B cell (primary cell): ENCODE measurements at regions not wholly inside any gene's neighbourhood (a gene's known extent, or its start where the extent isn't known, plus 50 kb on each side); places are given as distances from the start of the nearest gene placed in this dataset.

ENCODE experiments used
- ATAC-seq: fragments of 200-7000 bp; cut with Tn5 transposase; one replicate; pipeline ENCODE4 v1.10.0; 2021; ENCODE audit warnings: low read depth, mild to moderate bottlenecking, moderate number of reproducible peaks, moderate library complexity
- CTCF ChIA-PET: fragments of 350-600 bp; sonication (Branson Sonifier 250); formaldehyde crosslinking; loops from one replicate; lab custom pipeline; 2021; ENCODE audit warnings: antibody characterized with exemption, inconsistent platforms; lab: Charles Lee
- POLR2A ChIA-PET: fragments of 350-600 bp; sonication (Branson Sonifier 250); formaldehyde crosslinking; loops from one replicate; lab custom pipeline; 2021; ENCODE audit warnings: antibody characterized with exemption; lab: Charles Lee
- DNase-seq: peaks from one replicate; pipeline ENCODE4 v3.0.0; 2013
- H2AFZ ChIP-seq: 2 replicates; pipeline ENCODE4 v1.6.1; 2012; ENCODE audit warnings: mild to moderate bottlenecking, low read depth, low read length; ENCODE audit not compliant: insufficient read depth, poor library complexity, severe bottlenecking
- H3K27ac ChIP-seq, 2 donors: 1 replicate in 1 of 2; 2 replicates in 1 of 2; pipeline ENCODE4 v1.5.1; 2012 to 2013; ENCODE audit warnings: low read length in 2 of 2, mild to moderate bottlenecking in 2 of 2, moderate library complexity in 1 of 2
- H3K27me3 ChIP-seq, 4 experiments: fragments of 200-600 bp in 1 of 4; sonication (generic) in 1 of 4; replicated peaks in 1 of 4; 1 replicate in 2 of 4; 2 replicates in 2 of 4; pipeline versions ENCODE4 v1.6.1 to v1.7.0; 2013 to 2016; ENCODE audit warnings: low read length in 3 of 4, mild to moderate bottlenecking in 2 of 4, mixed read lengths in 1 of 4, moderate library complexity in 1 of 4; ENCODE audit not compliant: insufficient read depth in 4 of 4, control insufficient read depth in 3 of 4; ENCODE audit errors: control extremely low read depth in 1 of 4
- H3K36me3 ChIP-seq, 2 experiments: replicated peaks in 1 of 2; 1 replicate in 1 of 2; 2 replicates in 1 of 2; pipeline versions ENCODE4 v1.6.1 to v1.7.1; 2013; ENCODE audit warnings: low read length in 1 of 2; ENCODE audit not compliant: insufficient read depth in 2 of 2, control insufficient read depth in 1 of 2; ENCODE audit errors: control extremely low read depth in 1 of 2, extremely low read depth in 1 of 2
- H3K4me1 ChIP-seq, 2 donors: fragments of 200-600 bp in 1 of 2; sonication (generic) in 1 of 2; 1 replicate in 1 of 2; 2 replicates in 1 of 2; pipeline versions ENCODE4 v1.5.1 to v1.6.1; 2013 to 2017; ENCODE audit warnings: low read length in 2 of 2; ENCODE audit not compliant: control insufficient read depth in 2 of 2, insufficient read depth in 2 of 2
- H3K4me2 ChIP-seq: replicated peaks from 2 replicates; pipeline ENCODE3; 2012; ENCODE audit warnings: mild to moderate bottlenecking, low read depth, low read length; ENCODE audit not compliant: poor library complexity, severe bottlenecking
- H3K4me3 ChIP-seq, 5 experiments: fragments of 200-600 bp in 1 of 5; sonication (generic) in 1 of 5; 1 replicate in 3 of 5; 2 replicates in 2 of 5; pipeline versions ENCODE4 v1.5.1 to v1.7.0; 2011 to 2016; ENCODE audit warnings: low read length in 4 of 5, mild to moderate bottlenecking in 4 of 5, low read depth in 2 of 5, control low read depth in 1 of 5, moderate library complexity in 1 of 5; ENCODE audit not compliant: insufficient read depth in 1 of 5; ENCODE audit errors: control extremely low read depth in 1 of 5, extremely low read depth in 1 of 5
- H3K79me2 ChIP-seq: fragments of 200-600 bp; sonication (generic); one replicate; pipeline ENCODE4 v1.6.0; 2016; ENCODE audit warnings: low read length; ENCODE audit not compliant: control insufficient read depth, insufficient read depth
- H3K9ac ChIP-seq: fragments of 200-600 bp; sonication (generic); 2 replicates; pipeline ENCODE4 v1.6.1; 2017; ENCODE audit warnings: mild to moderate bottlenecking, low read length, moderate library complexity
- H3K9me3 ChIP-seq, 3 donors: one replicate each; pipeline versions ENCODE4 v1.6.1 to v1.7.1; 2013; ENCODE audit warnings: low read length in 2 of 3; ENCODE audit not compliant: control insufficient read depth in 2 of 3, insufficient read depth in 1 of 3; ENCODE audit errors: control extremely low read depth in 1 of 3
- H4K20me1 ChIP-seq: 2 replicates; pipeline ENCODE4 v1.6.0; 2012; ENCODE audit warnings: mild to moderate bottlenecking, low read length; ENCODE audit not compliant: insufficient read depth, control insufficient read depth, poor library complexity, severe bottlenecking
- H3K27ac Mint-ChIP-seq: one replicate; pipeline ENCODE4 v1.8.0; 2021; ENCODE audit warnings: mixed read lengths
- H3K27me3 Mint-ChIP-seq: one replicate; pipeline ENCODE4 v1.8.0; 2021; ENCODE audit warnings: mixed read lengths
- H3K4me1 Mint-ChIP-seq: one replicate; pipeline ENCODE4 v1.8.0; 2021; ENCODE audit warnings: mixed read lengths
- H3K4me3 Mint-ChIP-seq: one replicate; pipeline ENCODE4 v1.8.0; 2021; ENCODE audit warnings: mixed read lengths
- H3K9me3 Mint-ChIP-seq: one replicate; pipeline ENCODE4 v1.8.0; 2022; ENCODE audit warnings: mixed read lengths; ENCODE audit not compliant: insufficient read depth
- EZH2 ChIP-seq: IDR thresholded peaks from 2 replicates; pipeline ENCODE4 v1.6.1; 2012; ENCODE audit warnings: borderline replicate concordance, low read depth, mild to moderate bottlenecking, moderate library complexity, low read length; ENCODE audit not compliant: insufficient read depth, poor library complexity, severe bottlenecking
- WGBS: methylation state at CpG from one replicate; pipeline ENCODE4 v1.1.5; 2013; ENCODE audit warnings: missing lambda C conversion rate; ENCODE audit not compliant: insufficient coverage; 5-methylcytosine and 5-hydroxymethylcytosine counted together
- intact Hi-C: fragments of 100-400 bp; cut with micrococcal nuclease; formaldehyde crosslinking; loops from one replicate; pipeline ENCODE4 v1.10.0; 2022
- TF ChIP-seq, protein P1 (sequence below): fragments of 200-600 bp; IDR thresholded peaks from one replicate; pipeline ENCODE4 v1.8.0; 2022; ENCODE audit warnings: antibody characterized with exemption, mild to moderate bottlenecking

DNA sequence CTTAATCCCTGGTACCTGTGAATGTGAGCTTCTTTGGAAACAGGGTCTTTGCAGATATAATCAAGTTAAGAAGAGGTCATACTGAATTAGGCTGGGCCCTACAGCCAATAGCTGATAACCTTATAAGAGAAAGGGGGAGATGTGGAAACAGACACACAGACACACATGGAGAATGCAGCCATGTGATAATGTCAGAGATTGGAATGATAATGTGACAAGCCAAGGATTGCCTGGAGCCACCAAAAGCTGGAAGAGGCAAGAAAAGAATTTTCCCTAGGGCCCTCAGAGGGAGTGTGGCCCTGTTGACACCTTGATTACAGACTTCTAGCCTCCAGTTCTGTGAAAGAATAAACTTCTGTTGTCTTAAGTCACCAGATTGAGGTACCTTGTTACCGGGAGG, 114.5 kb upstream of the SOD1 start:
- WGBS: 100% methylated on average over 1 of the region's 1 CpG
- no peaks in the 10 kb centered on the region for H4K20me1 ChIP-seq
- Mint-ChIP-seq H3K4me1 (no peaks in the 10 kb centered on the region), H3K27me3 (peaks cover 3% of the 10 kb centered on the region), H3K4me3 (no peak overlapping the region), H3K27ac (no peak overlapping the region), H3K9me3 (no peaks in the 10 kb centered on the region)
- peaks cover 0 to 3% (median 0%) of the 10 kb centered on the region in 3 donors for H3K9me3 ChIP-seq
- no peaks in the 10 kb centered on the region for H3K4me1 ChIP-seq
- H3K4me3 ChIP-seq: no peak overlapping the region
- intact Hi-C loops: no loop called here
- POLR2A ChIA-PET: no interaction called here
- no peak overlapping the region for H2AFZ ChIP-seq
- CTCF ChIA-PET: no interaction called here
- H3K27me3 ChIP-seq: no peaks in the 10 kb centered on the region
- H3K9ac ChIP-seq: no peak overlapping the region
- H3K79me2 ChIP-seq: no peaks in the 10 kb centered on the region
- H3K4me2 ChIP-seq: no peak overlapping the region
- no peak overlapping the region for H3K27ac ChIP-seq
- TF ChIP-seq EZH2: no peak
- TF ChIP-seq, protein P1, sequence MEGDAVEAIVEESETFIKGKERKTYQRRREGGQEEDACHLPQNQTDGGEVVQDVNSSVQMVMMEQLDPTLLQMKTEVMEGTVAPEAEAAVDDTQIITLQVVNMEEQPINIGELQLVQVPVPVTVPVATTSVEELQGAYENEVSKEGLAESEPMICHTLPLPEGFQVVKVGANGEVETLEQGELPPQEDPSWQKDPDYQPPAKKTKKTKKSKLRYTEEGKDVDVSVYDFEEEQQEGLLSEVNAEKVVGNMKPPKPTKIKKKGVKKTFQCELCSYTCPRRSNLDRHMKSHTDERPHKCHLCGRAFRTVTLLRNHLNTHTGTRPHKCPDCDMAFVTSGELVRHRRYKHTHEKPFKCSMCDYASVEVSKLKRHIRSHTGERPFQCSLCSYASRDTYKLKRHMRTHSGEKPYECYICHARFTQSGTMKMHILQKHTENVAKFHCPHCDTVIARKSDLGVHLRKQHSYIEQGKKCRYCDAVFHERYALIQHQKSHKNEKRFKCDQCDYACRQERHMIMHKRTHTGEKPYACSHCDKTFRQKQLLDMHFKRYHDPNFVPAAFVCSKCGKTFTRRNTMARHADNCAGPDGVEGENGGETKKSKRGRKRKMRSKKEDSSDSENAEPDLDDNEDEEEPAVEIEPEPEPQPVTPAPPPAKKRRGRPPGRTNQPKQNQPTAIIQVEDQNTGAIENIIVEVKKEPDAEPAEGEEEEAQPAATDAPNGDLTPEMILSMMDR: no peak
- no peaks in the 10 kb centered on the region for H3K36me3 ChIP-seq
- no peak for DNase-seq
- ATAC-seq: no peak

DNA sequence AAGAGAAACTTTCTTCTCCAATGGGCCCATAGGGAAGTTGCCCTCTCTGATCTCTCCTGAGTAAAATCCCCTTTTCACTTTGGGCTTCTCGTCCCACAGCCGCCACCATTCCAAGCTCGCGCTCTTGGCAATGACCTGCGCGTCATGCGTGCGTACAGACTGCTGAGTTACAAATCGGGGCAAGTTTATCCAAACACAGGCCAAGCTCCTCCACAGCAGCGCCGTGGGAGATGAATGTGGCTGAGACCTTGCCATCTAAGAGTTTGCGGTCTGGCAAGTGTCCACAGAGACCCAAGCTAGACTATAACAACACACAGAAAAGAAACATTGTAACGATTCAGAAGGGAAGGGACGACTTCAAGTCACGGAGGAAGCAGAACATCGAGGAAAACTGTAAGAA, 116.3 kb upstream of the SOD1 start:
- no peaks in the 10 kb centered on the region for H3K79me2 ChIP-seq
- H3K36me3 ChIP-seq: no peaks in the 10 kb centered on the region
- intact Hi-C loops: no loop called here
- WGBS: 98% methylated on average over 13 of the region's 16 CpGs
- H3K27me3 ChIP-seq: no peaks in the 10 kb centered on the region
- no peaks in the 10 kb centered on the region for H3K4me1 ChIP-seq
- TF ChIP-seq, protein P1: no peak
- H2AFZ ChIP-seq: no peak overlapping the region
- no peaks in the 10 kb centered on the region for H3K4me1 Mint-ChIP-seq
- H3K9me3 ChIP-seq: no peaks in the 10 kb centered on the region
- no peak overlapping the region for H3K4me3 Mint-ChIP-seq
- no peak overlapping the region for H3K27ac Mint-ChIP-seq
- H4K20me1 ChIP-seq: no peaks in the 10 kb centered on the region
- no peak overlapping the region for H3K27ac ChIP-seq
- H3K9me3 Mint-ChIP-seq: no peaks in the 10 kb centered on the region
- no peak for DNase-seq
- H3K27me3 Mint-ChIP-seq: no peaks in the 10 kb centered on the region
- no peak for ATAC-seq
- H3K4me2 ChIP-seq: no peak overlapping the region
- CTCF ChIA-PET: no interaction called here
- POLR2A ChIA-PET: no interaction called here
- no peak overlapping the region for H3K9ac ChIP-seq
- H3K4me3 ChIP-seq: no peak overlapping the region
